CD4-positive, alpha-beta T cell treated with Interleukin-4 for 1 hour (primary cell): ENCODE measurements at regions not wholly inside any gene's neighbourhood (a gene's known extent, or its start where the extent isn't known, plus 50 kb on each side); places are given as distances from the start of the nearest gene placed in this dataset.
"Not testable (repeated sequence)": the region's sequence is repeated elsewhere in the genome, so short reads cannot be mapped to it uniquely, and the experiment has no call there.

Source experiments
- DNase-seq, 2 donors: peaks; one replicate each; pipeline ENCODE4 v3.0.0-alpha.2; 2020 to 2022

DNA sequence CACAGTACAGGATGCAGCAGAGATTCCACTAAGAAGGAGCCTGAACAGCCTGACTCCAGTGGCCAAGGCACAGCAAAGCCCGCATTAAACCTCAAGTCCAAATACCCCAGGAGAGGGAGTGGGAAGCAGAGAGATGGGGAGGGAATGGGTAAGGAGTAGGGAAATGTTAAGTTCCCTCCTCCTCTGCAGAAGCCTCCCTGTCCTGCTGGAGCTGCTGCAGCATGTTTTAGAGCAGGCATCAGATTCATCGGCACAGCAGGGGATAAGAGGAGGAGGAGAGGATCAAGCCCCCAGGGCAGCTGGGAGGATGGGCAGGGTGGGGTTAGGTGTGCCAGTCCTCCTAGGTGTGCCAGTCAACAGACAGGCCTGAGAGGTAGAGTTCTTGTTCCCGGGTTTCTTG is 709.7 kb downstream of the PTPRU start:
- no peak for DNase-seq

DNA sequence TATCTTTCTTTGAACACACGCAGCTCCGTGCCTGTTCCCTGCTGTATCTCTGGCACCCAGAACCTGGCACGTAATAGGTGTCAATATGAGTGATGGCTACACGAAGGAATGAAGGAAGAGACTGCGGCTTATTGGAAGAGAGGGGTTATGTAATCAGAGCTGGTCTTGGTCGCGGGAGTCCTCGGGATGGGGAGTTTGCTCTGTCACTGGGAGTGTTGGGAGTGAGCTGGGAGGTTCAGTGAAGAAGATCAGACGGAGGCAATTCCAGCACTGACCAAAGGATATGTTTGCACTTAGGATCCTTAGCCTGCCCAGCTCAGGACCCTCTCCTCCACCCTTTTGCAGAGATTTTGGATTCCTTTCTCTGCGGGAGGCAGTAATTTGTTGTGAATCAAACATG is 709.1 kb downstream of the PTPRU start:
- DNase-seq = no peak

DNA sequence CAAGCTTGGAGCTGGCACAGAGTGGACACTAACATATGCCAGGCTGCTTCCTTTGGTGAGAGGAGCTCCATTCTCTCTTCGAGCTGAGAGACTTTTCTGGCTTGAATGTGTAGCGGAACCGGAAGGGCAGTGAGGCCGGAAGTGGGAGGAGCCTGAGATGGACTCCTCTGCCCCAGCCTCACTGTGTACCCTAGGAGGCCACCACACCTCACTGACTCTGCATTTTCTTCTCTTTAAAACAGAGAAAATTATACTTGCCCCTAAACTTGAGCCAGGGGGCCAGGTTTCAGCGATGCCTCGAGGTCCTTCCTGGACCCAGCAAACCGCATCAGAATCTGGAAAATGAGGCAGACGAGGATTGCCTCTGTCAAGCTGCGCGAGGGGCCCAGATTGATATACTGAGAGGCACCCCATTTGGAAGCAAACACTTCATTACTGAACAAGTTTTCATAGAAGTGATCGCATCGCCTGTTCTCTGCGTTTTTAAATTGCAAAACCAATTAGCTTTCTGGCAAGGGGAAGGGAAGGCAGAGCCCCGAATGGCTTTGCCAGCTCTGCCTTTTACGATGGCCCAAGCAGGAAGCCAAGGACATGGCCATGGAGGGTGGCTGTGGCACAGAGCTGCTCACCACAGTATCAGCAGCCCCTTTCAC is 708.1 kb downstream of the PTPRU start:
- no peak for DNase-seq

DNA sequence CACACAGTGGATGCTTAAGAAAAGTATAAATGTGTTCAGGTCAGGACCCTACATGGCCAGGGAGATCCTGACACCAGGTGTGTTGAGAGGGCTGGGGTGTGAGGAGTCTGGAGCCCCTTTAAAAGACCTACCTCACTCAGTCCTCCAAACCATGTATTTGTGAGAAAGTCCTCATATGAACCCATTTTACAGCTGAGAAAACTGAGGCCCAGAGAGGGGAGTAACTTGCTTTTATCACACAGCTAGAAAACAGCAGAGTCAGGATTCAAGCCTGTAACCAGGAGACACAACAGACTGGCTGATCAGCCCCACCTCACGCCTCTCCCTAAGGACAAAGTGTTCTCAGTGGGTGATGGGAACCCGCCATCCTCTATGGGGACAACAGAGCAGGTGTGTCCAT is 706.7 kb downstream of the PTPRU start:
- no peak for DNase-seq

DNA sequence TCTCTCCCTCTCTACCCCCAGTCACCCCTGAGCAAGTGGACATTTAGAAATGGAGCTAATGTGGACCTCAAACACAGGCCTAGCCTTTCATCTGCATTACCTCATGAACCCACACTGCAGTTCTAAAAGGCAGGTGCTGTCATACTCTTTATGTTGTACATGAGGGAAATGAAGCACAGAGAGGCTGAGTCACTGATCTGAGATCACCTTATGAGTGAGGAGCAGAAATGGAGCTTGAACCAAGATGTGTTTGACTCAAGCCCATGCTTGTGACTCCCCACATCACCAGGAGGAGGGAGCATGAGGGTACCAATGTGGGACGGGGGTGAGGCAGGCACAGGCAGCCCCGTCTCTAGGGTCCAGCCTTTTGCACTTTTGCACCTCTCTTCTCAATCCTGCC is 702.8 kb downstream of the PTPRU start:
- DNase-seq = no peak

DNA sequence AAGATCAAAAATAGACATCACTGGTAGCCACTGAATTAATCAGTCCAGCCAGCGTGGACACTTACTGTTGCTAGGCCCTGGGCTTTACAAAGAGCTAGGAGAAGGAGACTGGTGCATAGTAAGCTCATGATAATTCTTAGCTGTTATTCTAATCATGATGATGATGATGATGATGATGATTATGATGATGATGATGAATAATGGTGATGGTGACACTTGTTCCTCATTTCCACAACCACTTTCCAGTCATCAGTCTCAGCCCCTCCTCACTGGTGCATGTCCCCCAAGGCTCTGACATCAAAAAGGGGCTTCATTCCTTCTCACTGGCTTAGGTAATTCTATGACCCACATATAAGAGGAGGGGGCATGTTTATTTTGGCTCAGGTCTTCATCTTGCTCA is 701.0 kb downstream of the PTPRU start:
- no peak for DNase-seq

DNA sequence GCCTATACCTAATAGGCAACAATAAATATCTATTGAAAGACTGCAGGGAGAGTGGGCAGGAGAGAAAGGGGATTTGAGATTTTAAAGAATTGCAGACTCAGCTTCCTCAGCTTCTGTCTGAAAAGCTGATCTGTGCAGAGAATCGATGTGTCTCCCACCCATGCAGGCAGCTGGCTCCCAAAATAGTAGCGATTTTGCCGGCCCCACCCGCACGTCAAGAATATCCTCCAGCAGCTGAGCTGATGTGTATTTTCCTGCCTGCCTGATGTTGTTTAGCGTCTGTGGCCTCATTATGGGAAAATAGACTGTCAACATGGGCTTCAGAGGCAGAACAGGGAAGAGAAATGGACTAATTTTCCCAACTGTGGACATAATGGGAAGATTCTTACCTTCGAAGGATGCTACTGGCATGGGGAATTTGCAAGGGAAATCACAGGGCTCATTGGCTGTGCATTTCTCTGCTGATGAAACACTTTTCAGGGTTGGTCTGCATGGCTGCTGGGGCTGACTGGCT is 699.8 kb downstream of the PTPRU start:
- DNase-seq = no peak

DNA sequence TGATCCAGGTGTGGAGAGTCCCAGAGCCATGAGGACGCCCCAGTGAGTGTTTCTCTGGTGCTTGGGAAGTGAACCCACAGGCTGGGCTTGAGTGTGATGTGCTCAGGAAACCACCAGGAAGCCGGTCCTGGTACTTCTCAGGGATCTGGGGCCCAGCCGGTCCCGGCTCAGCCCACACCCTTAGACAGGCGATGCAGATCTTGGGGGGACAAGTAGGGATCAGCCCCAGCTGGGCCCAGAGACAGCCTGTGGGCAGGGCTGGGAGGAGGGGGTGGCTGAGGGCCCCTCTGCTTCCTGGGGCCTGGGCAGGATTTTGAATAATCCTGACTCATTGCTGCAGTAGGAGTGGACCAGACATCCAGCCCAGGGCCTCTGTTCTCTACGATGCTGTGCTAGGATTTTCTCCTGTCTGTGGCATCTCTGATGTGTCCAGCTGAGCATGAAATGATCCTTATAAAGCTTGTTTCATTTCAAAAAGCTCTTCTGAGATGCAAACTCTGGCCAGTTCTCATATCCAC is 698.0 kb downstream of the PTPRU start:
- DNase-seq = no peak

DNA sequence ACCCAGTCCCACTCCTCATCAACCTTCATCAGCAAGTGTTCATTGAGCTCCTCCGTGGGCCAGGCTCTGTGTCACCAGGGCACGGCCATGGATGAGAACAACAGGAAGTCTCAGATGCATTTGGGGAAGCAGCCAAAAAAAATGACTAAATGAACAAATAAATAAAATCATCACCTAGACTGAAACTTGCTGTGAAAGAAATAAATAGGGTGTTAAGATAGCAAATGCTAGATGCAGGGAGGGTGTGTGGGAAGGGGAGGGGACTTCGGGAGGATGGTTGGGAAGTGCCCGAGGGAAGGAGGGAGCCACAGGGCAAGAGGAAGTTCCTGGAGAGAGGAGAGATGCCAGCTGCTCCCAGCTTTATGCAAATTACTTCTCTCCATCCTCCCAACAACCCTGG is 696.7 kb downstream of the PTPRU start:
- no peak for DNase-seq

DNA sequence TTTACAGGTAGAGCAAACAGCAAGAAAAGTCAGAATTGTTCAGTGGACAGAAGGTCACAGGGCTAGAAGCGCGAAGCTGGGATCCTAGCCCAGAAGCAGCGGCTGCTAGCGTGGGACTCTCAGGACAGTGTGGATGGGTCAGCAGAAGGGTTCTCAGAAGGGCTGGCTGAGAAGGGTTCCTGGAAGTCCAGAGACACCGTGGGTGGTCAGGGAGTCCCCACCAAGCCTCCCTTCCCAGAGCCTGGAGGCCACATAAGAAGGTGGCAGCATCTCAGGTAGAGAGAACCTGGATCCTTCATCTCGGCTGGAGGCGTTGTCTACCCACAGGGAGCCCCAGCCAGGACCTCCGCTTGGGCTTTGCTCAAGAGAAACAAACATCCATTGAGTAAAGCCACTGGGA is 696.3 kb downstream of the PTPRU start:
- no peak for DNase-seq

DNA sequence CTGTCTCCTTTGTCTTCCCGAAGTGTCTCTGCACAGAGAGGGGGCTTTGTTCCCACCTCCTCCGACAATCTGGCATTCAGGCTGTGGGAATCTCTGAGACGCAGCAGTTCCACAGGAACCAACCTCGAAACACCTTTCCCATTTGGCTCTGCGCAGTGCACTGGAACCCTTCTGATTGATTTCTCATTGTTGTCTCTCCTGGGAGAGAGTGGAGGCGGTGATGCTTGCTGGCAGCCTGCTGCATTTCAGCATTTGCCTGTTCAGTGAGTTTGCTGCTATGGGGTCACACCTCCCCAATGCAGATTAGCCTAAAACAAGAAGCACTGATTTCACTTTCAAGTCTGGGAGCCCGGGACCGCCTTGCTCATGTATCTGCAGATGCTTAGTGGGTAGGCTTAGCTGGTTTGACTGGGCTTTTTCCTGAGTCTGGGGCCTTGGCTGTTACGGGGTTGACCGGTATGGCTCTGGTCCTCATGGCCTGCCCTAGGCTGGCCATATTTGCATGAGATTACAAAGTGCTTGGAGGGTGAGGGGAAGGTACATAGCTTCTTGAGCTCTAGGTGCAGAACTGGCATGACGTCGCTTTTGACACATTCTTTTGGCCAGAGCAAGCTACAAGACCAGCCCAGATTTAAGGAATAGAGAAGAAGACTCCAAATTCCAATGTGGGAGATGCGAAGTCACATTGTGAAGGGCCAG is 695.3 kb downstream of the PTPRU start:
- no peak for DNase-seq

DNA sequence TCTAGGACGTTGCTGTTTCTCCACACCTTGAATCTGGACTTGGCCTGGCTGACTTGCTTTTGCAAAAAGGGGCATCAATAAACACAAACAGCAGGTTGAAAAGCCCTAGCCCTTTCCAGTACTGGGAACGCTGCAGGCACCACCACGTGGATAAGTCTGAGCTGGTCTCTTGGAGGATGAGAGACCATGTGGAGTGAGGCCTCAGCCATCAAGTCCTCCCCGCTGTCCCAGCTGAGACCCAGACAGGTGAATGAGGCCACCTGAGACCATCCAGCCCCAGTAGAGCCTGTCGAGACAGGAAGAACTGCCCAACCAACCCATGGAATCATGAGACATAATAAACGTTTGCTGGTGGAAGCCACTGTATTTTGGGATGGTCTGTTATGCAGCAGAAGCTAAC is 688.7 kb downstream of the PTPRU start:
- no peak for DNase-seq

DNA sequence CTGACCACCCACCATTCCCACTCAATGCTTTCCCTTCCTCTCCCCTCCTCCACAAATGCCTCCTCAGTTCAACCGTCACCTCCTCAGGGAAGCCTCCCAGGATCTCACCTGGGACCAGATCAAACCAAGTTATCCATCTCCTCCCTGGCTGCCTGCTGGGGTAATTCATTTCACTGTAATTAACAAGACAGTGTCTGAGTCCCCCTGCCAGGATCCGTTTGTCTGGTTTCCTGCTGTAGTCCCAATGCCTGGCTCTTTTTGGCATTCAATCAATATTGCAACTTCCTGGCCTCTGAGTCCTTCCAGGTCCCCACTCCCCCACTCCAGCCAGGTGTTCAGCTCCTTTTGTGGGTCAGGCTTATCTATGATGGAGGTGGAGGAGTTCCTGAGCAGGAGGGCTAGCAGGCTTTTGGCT is 687.7 kb downstream of the PTPRU start:
- DNase-seq = no peak

DNA sequence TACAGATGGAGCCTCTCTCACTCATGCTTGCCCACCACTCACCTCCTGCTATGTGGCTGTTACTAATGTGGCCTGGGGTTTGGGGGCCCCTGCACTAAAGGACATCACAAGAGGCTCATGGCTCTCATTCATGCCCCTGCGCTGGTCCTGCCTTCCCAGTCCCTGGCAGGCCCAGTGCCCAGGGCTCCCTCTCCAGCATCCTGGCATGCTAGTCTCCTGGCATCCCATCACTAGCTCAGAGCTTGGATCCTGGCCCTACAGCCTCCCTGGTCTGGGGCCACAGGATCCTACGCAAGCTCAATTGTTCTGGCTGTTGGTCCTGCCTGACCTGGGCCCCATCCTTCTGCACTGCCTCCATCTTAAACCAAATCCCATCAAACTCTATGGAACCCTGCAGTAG is 685.4 kb downstream of the PTPRU start:
- DNase-seq = no peak

DNA sequence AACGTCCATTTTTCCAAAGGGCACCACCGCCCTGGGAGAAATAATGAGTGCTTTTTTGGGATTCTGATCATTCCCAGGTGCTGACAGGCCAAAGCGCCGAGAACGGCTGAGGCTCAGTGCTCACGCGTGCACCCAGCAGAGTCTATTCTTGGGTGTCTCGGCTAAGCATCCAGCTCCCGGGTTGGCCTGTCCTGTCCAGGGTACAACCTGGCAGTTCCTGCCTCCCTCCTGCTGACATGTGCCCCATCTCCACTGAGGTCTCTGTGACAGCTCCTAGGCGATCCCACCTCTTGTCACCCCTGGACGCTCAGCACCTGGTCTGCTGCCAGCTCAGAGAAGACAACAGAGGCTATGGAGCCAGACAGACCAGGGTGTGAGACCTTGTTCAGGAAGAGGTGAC is 684.5 kb downstream of the PTPRU start:
- no peak for DNase-seq

DNA sequence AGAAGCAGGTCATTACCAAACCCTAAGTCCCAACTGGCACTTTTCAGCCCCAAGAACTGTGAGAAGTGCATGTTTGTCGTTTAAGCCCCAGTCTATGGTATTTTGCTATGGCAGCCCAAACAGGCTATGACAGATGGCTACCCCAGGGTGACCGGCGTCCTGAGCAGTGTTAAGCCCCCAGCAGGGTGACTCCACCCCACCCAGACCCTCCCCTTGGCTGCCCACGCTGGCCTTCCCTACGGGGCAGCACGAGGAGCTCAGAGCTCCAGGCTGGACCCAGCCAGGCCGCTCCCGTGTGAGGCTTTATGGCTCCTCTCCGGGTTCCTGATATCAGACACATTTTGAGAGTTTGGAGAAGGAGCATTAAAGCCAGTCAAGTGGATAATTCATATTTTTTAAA is 684.0 kb downstream of the PTPRU start:
- no peak for DNase-seq

DNA sequence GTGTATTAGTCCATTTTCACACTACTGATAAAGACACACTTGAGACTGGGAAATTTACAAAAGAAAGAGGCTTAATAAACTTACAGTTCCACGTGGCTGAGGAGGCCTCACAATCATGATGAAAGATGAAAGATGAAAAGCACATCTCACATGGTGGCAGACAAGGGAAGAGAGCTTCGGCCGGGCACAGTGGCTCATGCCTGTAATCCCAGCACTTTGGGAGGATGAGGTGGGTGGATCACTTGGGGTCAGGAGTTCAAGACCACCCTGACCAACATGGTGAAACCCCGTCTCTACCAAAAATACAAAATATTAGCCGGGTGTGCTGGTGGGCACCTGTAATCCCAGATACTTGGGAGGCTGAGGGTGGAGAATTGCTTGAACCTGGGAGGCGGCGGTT is 682.7 kb downstream of the PTPRU start:
- not testable (repeated sequence) for DNase-seq

DNA sequence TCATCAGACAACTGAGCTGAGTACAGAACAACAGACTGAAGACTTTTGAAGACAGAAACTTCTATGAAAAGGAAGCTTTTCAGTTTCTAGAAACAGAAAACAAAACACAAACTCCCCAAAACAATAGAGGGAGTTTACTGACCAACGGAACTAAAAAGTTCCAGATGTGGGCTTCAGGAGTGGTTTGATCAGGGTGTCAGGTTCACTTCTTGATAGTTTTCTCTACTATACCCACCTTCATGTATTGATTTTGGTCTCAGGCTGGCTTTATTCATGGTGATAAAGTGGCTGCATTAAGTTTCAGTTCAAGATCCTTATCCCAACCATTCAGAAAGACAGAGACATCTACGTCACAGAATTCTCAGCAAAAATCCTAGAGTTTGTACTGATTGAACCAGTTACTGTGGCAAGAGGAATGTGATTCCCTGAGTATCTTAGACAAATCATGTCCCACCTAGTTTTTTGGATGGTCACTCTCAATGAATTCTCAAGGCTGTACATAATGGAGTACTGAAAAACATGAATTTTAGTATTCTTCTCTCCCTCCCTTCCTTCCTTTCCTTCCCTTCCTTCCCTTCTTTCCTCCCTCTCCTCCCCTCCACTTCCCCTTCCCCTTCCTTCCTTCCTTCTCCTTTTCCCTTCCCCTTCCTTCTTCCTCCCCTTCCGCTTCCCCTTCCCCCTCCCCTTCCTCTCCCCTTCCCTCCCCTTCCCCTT is 680.5 kb downstream of the PTPRU start:
- DNase-seq = no peak

DNA sequence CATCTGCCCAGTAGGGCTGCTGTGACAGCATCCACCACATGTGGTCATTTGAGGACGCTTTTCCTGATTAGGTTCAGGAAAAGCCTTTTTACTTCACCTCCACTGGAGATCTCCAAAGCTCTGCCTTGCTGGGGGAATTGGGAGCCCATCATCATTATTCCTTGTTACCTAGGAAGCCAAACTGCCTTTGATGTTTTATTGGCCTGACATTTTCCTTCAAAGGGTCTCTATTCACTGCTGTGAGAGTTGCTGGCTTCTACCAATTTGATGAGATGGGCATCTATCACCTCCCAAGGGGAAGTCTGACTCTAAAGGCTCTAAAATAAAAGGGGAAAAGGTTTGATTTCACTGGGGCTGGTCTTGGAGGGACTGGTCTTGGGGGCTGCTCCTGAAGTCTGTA is 678.6 kb downstream of the PTPRU start:
- no peak for DNase-seq

DNA sequence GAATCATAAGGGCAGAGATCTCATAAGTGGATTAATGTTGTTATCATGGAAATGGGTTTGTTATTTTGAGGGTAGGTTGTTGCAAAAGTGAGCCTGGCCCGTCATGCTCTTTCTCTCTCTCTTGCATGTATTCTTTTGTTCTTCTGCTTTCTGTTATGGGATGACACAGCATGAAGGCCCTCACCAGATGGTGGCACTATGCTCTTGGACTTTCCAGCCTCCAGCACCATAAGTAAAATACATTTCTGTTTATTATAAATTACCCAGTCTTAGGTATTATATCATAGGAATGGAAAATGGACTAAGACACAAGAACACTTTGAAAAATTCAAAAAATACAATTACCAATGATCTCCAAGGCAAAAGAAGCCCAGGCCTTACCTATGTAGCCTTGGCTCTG is 676.1 kb downstream of the PTPRU start:
- no peak for DNase-seq

DNA sequence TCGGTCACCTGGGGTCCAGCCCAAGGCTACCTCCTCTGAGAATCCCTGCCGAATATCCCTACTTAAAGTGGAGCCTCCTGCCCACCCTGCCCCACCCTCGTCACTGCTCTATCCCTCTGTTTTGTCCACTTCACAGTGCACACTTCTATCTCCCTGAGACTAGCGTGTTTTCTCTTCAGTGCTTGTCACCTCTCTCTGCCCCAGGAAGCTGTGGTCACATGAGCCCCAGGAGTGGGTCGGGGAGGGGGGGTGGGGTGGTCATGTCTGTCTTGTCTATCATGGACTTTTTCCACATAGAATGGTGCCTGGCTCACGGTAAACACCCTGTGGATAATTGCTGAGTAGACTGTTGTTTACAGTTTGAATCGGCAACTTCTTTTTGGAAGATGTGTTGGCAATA is 673.6 kb downstream of the PTPRU start:
- no peak for DNase-seq

DNA sequence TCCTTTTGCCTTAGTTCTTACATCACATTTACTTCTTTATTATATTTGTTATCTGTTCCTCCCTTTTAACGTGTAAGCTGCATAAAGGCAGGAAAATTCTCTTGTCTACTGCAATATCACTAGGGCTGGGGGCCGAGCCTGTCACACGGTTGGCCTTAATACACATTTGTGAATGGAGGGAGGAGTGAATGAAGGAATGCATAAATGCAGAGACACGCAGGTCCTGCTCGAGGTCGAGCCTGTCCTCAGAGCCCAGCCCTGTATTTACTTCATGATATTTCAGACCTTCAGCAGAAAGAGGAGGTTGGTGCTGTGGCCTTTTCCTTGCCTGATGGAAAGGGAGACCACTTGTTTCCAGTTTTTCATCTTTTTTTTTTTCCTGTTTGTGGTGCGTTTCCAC is 671.3 kb downstream of the PTPRU start:
- no peak for DNase-seq

DNA sequence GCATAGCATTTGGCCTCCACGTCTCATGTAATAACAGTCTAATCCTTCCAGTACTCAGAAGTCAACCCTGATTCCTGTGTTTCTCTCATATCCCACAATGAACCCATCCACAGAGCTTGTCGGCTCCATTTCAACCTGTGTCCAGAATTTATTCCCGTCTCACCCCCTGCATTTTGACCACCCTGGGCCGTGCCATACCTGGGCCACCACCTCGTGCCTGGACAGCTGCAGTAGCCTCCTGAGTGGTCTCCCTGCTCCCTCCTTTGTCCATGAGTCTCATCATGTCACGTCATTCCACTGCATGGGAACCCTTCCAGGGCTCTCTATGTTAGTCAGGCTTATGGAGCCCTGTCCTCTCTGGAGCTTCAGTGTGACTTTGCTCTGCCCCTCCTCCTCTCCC is 670.6 kb downstream of the PTPRU start:
- no peak for DNase-seq
